Activated naive CD4-positive, alpha-beta T cell treated with anti-CD3 and anti-CD28 coated beads for 36 hours (primary cell): ENCODE measurements at regions not wholly inside any gene's neighbourhood (a gene's known extent, or its start where the extent isn't known, plus 50 kb on each side); places are given as distances from the start of the nearest gene placed in this dataset.

Experiments used
- CTCF ChIA-PET: fragments of 350-600 bp; sonication (Branson Sonifier 250); formaldehyde crosslinking; loops from one replicate; lab custom pipeline; 2021; ENCODE audit warnings: antibody characterized with exemption; lab: Charles Lee
- DNase-seq: peaks from one replicate; pipeline ENCODE4 v3.0.0-alpha.2; 2020
- H3K27ac Mint-ChIP-seq: one replicate; pipeline ENCODE4 v1.8.0; 2021; ENCODE audit warnings: mild to moderate bottlenecking, mixed read lengths
- H3K27me3 Mint-ChIP-seq: one replicate; pipeline ENCODE4 v1.8.0; 2021; ENCODE audit warnings: low read depth, mixed read lengths
- H3K36me3 Mint-ChIP-seq: one replicate; pipeline ENCODE4 v1.8.0; 2021; ENCODE audit warnings: low read depth, mixed read lengths
- H3K4me1 Mint-ChIP-seq: one replicate; pipeline ENCODE4 v1.8.0; 2021; ENCODE audit warnings: low read depth, mixed read lengths
- H3K4me3 Mint-ChIP-seq: one replicate; pipeline ENCODE4 v1.8.0; 2021; ENCODE audit warnings: mild to moderate bottlenecking, moderate library complexity, mixed read lengths
- H3K9me3 Mint-ChIP-seq: one replicate; pipeline ENCODE4 v1.8.0; 2021; ENCODE audit warnings: mixed read lengths
- intact Hi-C: fragments of 100-400 bp; cut with micrococcal nuclease; formaldehyde crosslinking; loops from one replicate; pipeline ENCODE4 v1.15.1; 2023

DNA sequence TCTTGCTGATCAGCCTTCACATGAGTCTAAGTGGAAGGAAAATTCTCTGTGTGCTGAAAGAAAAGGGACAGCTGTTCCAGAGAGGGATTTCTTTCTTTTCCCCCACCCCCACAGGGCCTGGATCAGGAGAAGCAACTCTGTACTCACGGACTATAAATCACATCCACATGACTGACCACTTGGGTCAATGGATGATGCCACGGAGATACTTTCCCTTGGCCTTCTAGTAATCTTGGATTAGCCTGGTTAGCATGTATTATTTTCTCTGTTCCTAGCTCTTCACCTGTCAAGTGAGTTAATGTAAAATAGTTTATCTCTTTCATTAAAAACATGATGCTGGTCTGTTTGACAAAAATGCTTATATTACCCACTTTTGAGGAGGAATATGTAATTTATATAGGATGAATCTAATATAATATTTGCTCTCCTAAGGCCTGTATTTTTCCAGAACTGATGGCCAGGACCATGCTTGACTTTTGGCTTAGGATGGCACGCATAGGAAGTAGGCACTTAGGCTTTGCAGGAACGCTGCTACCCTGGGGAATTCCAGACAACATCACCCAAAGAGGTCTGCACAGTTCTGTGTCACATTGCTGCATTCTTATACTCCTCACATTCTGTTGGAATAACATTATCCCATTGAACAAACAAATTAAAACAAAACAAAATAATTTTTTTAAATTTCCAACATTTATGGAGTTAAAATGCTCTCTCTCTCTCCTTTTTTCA lies 892.1 kb downstream of the TLE1 start:
- DNase-seq = no peak
- Mint-ChIP-seq H3K27ac (no peak overlapping the region), H3K27me3 (no peaks in the 10 kb centered on the region), H3K9me3 (peaks cover 3% of the 10 kb centered on the region), H3K4me3 (no peak overlapping the region), H3K36me3 (no peaks in the 10 kb centered on the region), H3K4me1 (no peaks in the 10 kb centered on the region)
- intact Hi-C loops = no loop called here
- CTCF ChIA-PET = interaction anchor here (1.0 kb wide), 1 partner anchor 493 kb away, joined by 4 read pairs; no protein-coding TSS in a partner anchor

DNA sequence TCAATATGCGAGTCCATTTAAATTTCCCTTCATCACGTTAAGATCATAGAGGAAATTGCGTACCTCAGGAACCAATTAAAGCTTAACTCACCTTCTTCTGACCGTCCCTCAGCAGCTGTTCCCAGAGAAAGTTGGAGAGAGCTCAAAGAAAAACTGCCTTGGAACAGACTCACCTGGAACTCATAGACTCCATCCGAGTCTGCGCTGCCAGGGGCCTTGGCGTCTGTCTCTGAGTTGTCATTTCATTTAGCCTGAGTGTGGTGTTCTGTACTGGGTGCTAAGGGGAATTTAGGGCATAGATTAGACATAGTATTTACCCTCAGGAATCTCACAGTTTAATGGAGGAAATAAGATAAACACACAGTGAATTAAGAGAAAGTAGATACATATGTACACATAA lies 892.7 kb downstream of the TLE1 start:
- H3K4me1 Mint-ChIP-seq = no peaks in the 10 kb centered on the region
- H3K36me3 Mint-ChIP-seq = no peaks in the 10 kb centered on the region
- intact Hi-C loops = no loop called here
- no peak overlapping the region for H3K27ac Mint-ChIP-seq
- no peak for DNase-seq
- no peak overlapping the region for H3K4me3 Mint-ChIP-seq
- CTCF ChIA-PET = no interaction called here
- H3K9me3 Mint-ChIP-seq = peaks cover 3% of the 10 kb centered on the region
- no peaks in the 10 kb centered on the region for H3K27me3 Mint-ChIP-seq

DNA sequence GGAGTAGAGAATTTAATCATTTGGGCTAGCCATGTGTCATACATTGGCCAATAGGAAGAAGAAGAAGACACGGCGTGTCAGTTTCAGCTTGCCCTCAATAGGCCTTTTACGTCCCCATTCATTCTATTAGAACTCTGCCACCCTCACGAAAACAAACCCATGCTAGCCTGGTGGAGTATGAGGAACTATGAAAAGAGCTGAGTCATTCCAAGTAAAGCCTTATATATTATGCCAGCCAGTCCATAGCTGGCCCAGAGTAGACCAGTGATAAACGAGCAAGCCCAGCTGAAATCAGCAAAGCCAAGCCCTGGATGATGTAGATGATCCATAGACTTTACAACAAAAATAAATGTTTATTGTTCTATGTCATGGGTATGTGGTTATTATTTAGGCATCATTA lies 895.1 kb downstream of the TLE1 start:
- Mint-ChIP-seq H3K4me1 (no peaks in the 10 kb centered on the region), H3K36me3 (no peaks in the 10 kb centered on the region), H3K9me3 (no peaks in the 10 kb centered on the region), H3K27ac (no peak overlapping the region), H3K27me3 (no peaks in the 10 kb centered on the region), H3K4me3 (no peak overlapping the region)
- intact Hi-C loops = no loop called here
- no peak for DNase-seq
- CTCF ChIA-PET = no interaction called here

DNA sequence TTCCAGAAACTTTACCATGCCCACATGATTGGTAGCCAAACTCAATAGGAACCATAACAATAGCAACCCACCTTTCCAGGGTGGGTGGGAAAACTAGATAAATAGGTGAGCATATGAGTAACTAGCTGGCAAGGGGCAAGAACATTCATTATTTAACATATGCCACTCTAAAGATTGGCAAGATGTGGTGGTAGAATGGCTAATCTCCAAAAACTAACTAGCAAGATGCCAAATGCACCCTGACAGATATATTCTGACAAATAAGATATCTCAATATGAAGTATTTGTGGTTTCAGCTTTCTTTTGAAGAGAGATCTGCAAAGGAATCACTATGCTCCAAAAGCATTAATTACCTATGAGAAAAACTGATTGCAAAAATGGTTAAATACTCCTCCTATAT lies 895.6 kb downstream of the TLE1 start:
- Mint-ChIP-seq H3K4me3 (no peak overlapping the region), H3K27ac (no peak overlapping the region)

DNA sequence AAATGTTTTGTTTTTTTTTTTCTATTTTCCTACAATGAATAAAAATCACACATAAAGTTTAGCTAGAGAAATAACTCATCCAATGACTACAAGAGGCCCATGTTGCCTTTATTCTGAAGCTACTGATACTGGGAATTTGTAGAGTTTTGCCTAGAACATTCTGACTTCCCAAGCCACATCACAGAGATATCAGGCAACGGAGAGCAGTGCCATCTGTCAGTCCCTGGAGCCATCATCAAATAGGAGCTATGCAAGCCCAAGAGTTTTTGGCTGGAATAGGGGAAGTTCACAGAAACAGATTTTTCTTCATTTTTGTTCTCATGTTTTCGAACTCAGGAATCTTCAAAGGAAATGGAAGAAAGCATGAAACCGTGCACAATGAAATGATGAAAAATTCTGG lies 896.6 kb downstream of the TLE1 start:
- DNase-seq = no peak
- CTCF ChIA-PET = no interaction called here
- Mint-ChIP-seq H3K27me3 (no peaks in the 10 kb centered on the region), H3K4me3 (no peak overlapping the region), H3K36me3 (no peaks in the 10 kb centered on the region), H3K9me3 (no peaks in the 10 kb centered on the region), H3K27ac (no peak overlapping the region), H3K4me1 (no peaks in the 10 kb centered on the region)
- intact Hi-C loops = no loop called here

More for the DNA sequence above, 895.6 kb downstream of the TLE1 start:
- CTCF ChIA-PET = no interaction called here
- H3K36me3 Mint-ChIP-seq = no peaks in the 10 kb centered on the region
- no peaks in the 10 kb centered on the region for H3K27me3 Mint-ChIP-seq
- intact Hi-C loops = no loop called here
- no peaks in the 10 kb centered on the region for H3K9me3 Mint-ChIP-seq
- no peaks in the 10 kb centered on the region for H3K4me1 Mint-ChIP-seq
- no peak for DNase-seq

DNA sequence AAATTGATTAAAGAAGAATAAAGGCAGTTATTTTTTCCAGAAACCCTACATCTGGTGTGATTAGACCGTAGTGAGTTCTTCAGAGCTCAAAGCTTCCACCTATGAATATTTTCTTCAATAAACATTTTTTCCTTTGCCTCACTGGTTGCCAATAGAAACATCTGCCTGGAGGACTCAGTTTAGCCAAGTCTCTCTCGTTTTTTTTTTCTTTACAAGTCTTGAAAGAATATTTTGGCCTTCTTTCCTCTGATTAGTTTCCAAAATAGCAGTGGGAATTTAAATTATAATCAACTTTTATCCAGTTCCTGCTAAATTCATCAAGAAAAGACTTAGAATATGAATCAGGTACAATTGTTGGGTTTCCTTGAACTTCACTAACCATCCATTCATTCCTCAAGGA lies 897.5 kb downstream of the TLE1 start:
- H3K27ac Mint-ChIP-seq = no peak overlapping the region
- no peaks in the 10 kb centered on the region for H3K9me3 Mint-ChIP-seq
- H3K27me3 Mint-ChIP-seq = no peaks in the 10 kb centered on the region
- CTCF ChIA-PET = interaction anchor here (0.7 kb wide), 1 partner anchor 14 kb away, joined by 4 read pairs; no protein-coding TSS in a partner anchor
- no peaks in the 10 kb centered on the region for H3K4me1 Mint-ChIP-seq
- no peaks in the 10 kb centered on the region for H3K36me3 Mint-ChIP-seq
- DNase-seq = no peak
- intact Hi-C loops = no loop called here
- H3K4me3 Mint-ChIP-seq = no peak overlapping the region

DNA sequence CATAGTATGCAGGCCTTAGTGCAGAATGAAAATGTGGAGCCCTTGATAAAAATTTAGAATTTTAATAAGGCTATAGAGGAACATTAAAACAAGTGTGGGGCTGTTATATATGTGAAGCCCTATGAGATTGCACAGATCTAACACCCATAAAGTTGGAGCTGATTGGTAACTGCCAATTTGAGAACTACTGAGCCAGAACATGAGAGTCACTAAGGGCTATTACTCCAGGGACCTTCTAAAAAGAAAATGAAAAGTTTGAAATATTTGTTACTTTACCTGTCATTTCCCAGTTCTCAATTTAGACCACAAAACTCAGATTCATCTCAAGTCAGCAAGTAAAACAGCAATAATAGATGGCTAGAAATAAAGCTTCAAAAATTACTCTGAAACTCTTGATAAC lies 898.6 kb downstream of the TLE1 start:
- CTCF ChIA-PET = no interaction called here
- no peaks in the 10 kb centered on the region for H3K4me1 Mint-ChIP-seq
- intact Hi-C loops = no loop called here
- H3K4me3 Mint-ChIP-seq = no peak overlapping the region
- no peaks in the 10 kb centered on the region for H3K36me3 Mint-ChIP-seq
- no peaks in the 10 kb centered on the region for H3K27me3 Mint-ChIP-seq
- H3K9me3 Mint-ChIP-seq = no peaks in the 10 kb centered on the region
- H3K27ac Mint-ChIP-seq = no peak overlapping the region
- DNase-seq = no peak

DNA sequence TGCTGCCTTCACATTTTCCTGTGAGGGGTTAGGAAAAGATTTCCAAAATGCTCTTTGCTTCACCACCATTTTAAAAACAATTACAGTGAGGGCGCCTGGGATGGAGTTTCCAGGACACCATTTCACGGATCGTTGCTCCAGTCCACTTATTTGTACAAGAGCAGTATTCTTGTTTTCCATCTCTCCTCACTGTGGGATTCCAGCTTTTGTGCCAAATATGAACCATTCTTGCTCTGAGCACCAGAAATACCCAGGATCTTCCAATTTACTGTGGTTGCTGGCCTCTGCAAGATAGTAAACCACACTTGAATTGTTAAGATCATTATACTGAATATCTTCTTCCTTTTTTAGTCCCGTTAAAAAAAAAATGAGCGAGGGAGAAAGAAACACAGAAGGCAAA lies 899.5 kb downstream of the TLE1 start:
- CTCF ChIA-PET = no interaction called here
- no peak for DNase-seq
- intact Hi-C loops = no loop called here
- Mint-ChIP-seq H3K27ac (no peak overlapping the region), H3K4me3 (no peak overlapping the region), H3K36me3 (no peaks in the 10 kb centered on the region), H3K27me3 (no peaks in the 10 kb centered on the region), H3K4me1 (no peaks in the 10 kb centered on the region), H3K9me3 (no peaks in the 10 kb centered on the region)

DNA sequence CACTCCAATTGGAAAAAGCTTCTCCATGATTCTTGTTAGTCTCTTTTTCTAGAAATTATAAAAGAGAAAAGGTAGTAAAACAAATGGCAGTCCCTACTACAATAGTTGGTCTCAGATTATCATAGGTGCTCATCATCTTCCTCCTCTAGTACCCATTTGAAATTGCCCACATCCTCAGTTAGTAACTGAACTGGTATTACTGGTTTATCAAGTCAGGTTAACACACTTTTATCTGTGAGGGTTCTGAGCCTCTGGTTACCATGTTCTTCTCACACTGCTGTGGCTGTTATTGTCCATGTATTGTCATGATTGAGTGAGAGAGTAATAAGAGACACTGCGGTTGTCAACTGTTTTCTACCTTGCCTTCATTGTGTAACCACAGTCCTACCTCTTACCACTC lies 901.7 kb downstream of the TLE1 start:
- CTCF ChIA-PET = no interaction called here
- DNase-seq = no peak
- H3K4me1 Mint-ChIP-seq = no peaks in the 10 kb centered on the region
- H3K4me3 Mint-ChIP-seq = no peak overlapping the region
- H3K27me3 Mint-ChIP-seq = no peaks in the 10 kb centered on the region
- H3K36me3 Mint-ChIP-seq = no peaks in the 10 kb centered on the region
- intact Hi-C loops = no loop called here
- H3K9me3 Mint-ChIP-seq = no peaks in the 10 kb centered on the region
- H3K27ac Mint-ChIP-seq = no peak overlapping the region

DNA sequence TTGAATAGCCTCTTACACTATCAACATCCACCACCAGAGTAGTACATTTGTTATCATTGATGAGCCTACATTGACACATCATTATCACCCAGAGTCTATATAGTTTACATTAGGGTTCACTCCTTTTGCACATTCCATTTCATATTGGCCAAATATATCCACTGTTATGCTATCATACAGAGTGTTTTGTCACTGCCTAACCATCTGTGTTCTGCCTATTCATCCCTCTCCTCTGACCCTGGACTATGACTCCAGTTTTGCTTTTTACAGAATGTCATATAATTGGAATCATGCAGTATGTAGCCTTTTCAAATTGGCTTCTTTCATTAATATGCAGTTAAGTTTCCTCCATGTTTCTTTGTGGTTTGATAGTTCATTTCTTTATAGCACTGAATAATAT lies 904.7 kb downstream of the TLE1 start:
- Mint-ChIP-seq H3K4me3 (no peak overlapping the region), H3K4me1 (no peaks in the 10 kb centered on the region), H3K27ac (no peak overlapping the region), H3K9me3 (no peaks in the 10 kb centered on the region), H3K36me3 (no peaks in the 10 kb centered on the region), H3K27me3 (no peaks in the 10 kb centered on the region)
- intact Hi-C loops = no loop called here
- CTCF ChIA-PET = no interaction called here
- DNase-seq = no peak

DNA sequence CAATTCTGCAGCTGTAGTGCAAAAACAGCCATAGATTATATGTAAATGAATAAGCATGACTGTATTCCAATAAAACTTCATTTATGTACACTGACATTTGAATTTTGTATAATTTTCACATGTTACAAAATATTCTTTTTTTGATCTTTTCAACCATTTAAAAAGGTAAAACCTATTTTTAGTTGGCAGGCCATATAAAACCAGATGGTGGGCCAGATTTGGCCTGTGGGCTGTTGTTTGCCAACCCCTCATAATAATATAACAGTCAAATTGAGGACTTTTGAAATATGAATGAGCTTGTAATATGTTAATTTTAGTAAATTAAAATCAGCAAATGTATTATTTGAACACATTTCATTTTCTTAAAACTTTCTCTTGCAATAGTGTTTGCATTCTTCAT lies 913.4 kb downstream of the TLE1 start:
- intact Hi-C loops = no loop called here
- Mint-ChIP-seq H3K36me3 (no peaks in the 10 kb centered on the region), H3K27ac (no peak overlapping the region), H3K4me3 (no peak overlapping the region), H3K9me3 (peaks cover 2% of the 10 kb centered on the region), H3K27me3 (no peaks in the 10 kb centered on the region), H3K4me1 (no peaks in the 10 kb centered on the region)
- no peak for DNase-seq
- CTCF ChIA-PET = no interaction called here

DNA sequence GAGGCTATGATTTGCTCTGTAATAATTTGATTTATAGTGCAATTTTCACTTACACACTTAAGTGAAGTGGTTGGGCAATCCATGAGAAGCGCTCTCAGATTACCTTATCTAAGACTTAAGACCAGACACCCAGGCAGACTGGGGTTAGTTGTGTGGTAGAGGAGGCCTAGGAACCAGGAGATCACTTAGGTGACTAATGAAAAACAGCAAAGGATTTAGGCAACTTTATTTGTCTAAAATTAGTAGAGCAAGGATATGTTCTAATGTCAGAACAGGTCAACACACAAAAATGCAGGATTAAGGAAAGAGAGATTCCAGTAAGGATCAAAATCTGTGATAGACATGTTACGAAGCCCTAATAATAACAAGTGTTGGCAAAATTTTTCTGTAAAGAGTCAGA lies 913.8 kb downstream of the TLE1 start:
- H3K27ac Mint-ChIP-seq = no peak overlapping the region
- no peaks in the 10 kb centered on the region for H3K36me3 Mint-ChIP-seq
- no peaks in the 10 kb centered on the region for H3K27me3 Mint-ChIP-seq
- no peaks in the 10 kb centered on the region for H3K4me1 Mint-ChIP-seq
- DNase-seq = no peak
- intact Hi-C loops = no loop called here
- CTCF ChIA-PET = no interaction called here
- H3K4me3 Mint-ChIP-seq = no peak overlapping the region
- peaks cover 2% of the 10 kb centered on the region for H3K9me3 Mint-ChIP-seq

DNA sequence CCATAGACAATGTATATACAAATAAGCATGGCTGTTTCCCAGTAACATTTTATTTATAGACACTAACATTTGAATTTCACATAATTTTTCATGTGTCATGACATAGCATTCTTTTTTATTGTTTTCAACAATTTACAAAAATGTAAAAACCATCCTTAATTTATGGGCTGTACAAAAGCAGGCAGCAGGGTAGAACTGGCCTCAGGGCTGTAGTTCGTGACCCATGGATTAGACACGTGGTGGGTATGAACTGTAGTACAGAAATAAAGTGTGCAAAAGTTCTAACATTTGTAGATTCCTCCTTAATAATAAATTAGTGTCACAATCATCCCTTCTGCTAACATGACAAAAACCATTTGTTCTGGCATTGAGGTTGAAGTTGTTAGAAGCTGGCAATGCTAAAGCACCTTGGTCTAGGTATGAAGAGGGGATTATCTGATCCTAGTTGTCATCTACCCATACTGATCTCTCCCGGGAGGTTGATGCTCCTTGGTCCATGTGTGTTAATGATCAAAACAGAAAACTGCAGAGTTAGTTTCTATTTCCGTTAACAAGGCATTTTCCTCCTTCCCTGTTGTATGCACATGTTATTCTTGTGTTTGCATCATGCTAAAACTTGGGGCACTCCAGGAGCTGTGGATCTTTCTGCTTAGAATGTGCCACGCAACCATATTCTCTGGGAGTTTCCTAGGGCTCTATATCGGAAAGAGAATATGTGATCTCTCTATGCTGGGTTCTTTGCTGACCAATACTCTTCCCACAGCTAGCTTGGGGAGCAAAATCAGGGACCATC lies 917.6 kb downstream of the TLE1 start:
- CTCF ChIA-PET = no interaction called here
- intact Hi-C loops = no loop called here
- no peak overlapping the region for H3K4me3 Mint-ChIP-seq
- H3K27me3 Mint-ChIP-seq = no peaks in the 10 kb centered on the region
- no peaks in the 10 kb centered on the region for H3K4me1 Mint-ChIP-seq
- peaks cover 2% of the 10 kb centered on the region for H3K9me3 Mint-ChIP-seq
- H3K36me3 Mint-ChIP-seq = no peaks in the 10 kb centered on the region
- no peak overlapping the region for H3K27ac Mint-ChIP-seq
- no peak for DNase-seq
